Endothelial cell (in vitro differentiated cells): ENCODE measurements at regions not wholly inside any gene's neighbourhood (a gene's known extent, or its start where the extent isn't known, plus 50 kb on each side); places are given as distances from the start of the nearest gene placed in this dataset.

Experiments
- DNase-seq: peaks from one replicate; pipeline ENCODE4 v3.0.0; 2021; ENCODE audit warnings: low spot score
- H3K27ac Mint-ChIP-seq: one replicate; pipeline ENCODE4 v1.8.0; 2021; ENCODE audit warnings: mixed read lengths, inconsistent platforms; ENCODE audit not compliant: unreplicated experiment
- H3K27me3 Mint-ChIP-seq: one replicate; pipeline ENCODE4 v1.8.0; 2021; ENCODE audit warnings: mild to moderate bottlenecking, moderate library complexity, mixed read lengths, inconsistent platforms; ENCODE audit not compliant: unreplicated experiment
- H3K36me3 Mint-ChIP-seq: one replicate; pipeline ENCODE4 v1.8.0; 2021; ENCODE audit warnings: mild to moderate bottlenecking, low read depth, mixed read lengths, inconsistent platforms; ENCODE audit not compliant: unreplicated experiment
- H3K4me1 Mint-ChIP-seq: one replicate; pipeline ENCODE4 v1.8.0; 2021; ENCODE audit warnings: mild to moderate bottlenecking, mixed read lengths, inconsistent platforms; ENCODE audit not compliant: unreplicated experiment
- H3K4me3 Mint-ChIP-seq: one replicate; pipeline ENCODE4 v1.8.0; 2021; ENCODE audit warnings: mild to moderate bottlenecking, mixed read lengths, inconsistent platforms; ENCODE audit not compliant: unreplicated experiment
- H3K9me3 Mint-ChIP-seq: one replicate; pipeline ENCODE4 v1.8.0; 2021; ENCODE audit warnings: mixed read lengths, inconsistent platforms; ENCODE audit not compliant: unreplicated experiment
- CTCF ChIP-seq: fragments of 200-600 bp; sonication (generic); IDR thresholded peaks from one replicate; pipeline ENCODE4 v1.5.0; 2021; ENCODE audit warnings: antibody characterized with exemption; ENCODE audit not compliant: unreplicated experiment

- Mint-ChIP-seq H3K4me1 (no peaks in the 10 kb centered on the region), H3K27me3 (no peaks in the 10 kb centered on the region), H3K27ac (no peak overlapping the region), H3K36me3 (no peaks in the 10 kb centered on the region), H3K4me3 (no peak overlapping the region), H3K9me3 (no peaks in the 10 kb centered on the region)
- no peak for DNase-seq
- TF ChIP-seq CTCF = no peak
These were observed 315.4 kb downstream of the ADGRL2 start for GRCh38 chr1:82116105-82116504.

- H3K4me3 Mint-ChIP-seq = no peak overlapping the region
- no peak overlapping the region for H3K27ac Mint-ChIP-seq
These were observed 314.2 kb downstream of the ADGRL2 start for GRCh38 chr1:82114887-82115286.

GRCh38 chr1:82110366-82111254, 309.9 kb downstream of the ADGRL2 start:
- Mint-ChIP-seq H3K27ac (no peak overlapping the region), H3K4me1 (no peaks in the 10 kb centered on the region), H3K9me3 (no peaks in the 10 kb centered on the region), H3K27me3 (peaks cover 2% of the 10 kb centered on the region), H3K36me3 (no peaks in the 10 kb centered on the region), H3K4me3 (no peak overlapping the region)
- no peak for DNase-seq
- no peak for TF ChIP-seq CTCF

More at GRCh38 chr1:82114887-82115286, 314.2 kb downstream of the ADGRL2 start:
- H3K9me3 Mint-ChIP-seq = no peaks in the 10 kb centered on the region
- no peaks in the 10 kb centered on the region for H3K36me3 Mint-ChIP-seq
- H3K27me3 Mint-ChIP-seq = no peaks in the 10 kb centered on the region
- DNase-seq = no peak
- TF ChIP-seq CTCF = no peak
- no peaks in the 10 kb centered on the region for H3K4me1 Mint-ChIP-seq

DNA sequence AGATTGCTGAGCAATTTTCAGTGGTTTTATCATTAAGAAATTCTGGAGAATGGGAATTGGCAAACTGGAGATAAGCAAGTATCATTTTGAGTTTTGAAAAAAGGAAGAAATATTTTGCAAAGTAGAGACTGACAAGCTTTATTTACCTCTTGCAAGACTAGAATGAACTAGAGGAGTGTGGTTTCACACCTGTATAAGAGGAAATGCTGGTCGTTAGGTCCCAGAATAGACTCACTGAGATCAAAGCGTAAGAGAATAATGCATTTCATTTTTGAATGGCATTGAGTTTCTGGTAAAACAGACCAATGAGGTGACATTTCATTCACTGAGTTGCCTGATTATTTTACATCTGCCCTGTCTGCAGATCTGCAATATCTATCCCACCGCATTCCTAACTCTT, 308.1 kb downstream of the ADGRL2 start:
- TF ChIP-seq CTCF = no peak
- Mint-ChIP-seq H3K9me3 (no peaks in the 10 kb centered on the region), H3K36me3 (no peaks in the 10 kb centered on the region), H3K4me1 (peaks cover 3% of the 10 kb centered on the region), H3K27ac (no peak overlapping the region), H3K27me3 (peaks cover 2% of the 10 kb centered on the region), H3K4me3 (no peak overlapping the region)
- DNase-seq = no peak

- Mint-ChIP-seq H3K4me1 (peaks cover 3% of the 10 kb centered on the region), H3K36me3 (no peaks in the 10 kb centered on the region), H3K27me3 (peaks cover 2% of the 10 kb centered on the region), H3K9me3 (no peaks in the 10 kb centered on the region), H3K4me3 (no peak overlapping the region), H3K27ac (no peak overlapping the region)
- TF ChIP-seq CTCF = no peak
- DNase-seq = no peak
These were observed 305.9 kb downstream of the ADGRL2 start for GRCh38 chr1:82106672-82107071.
